HepG2 (cell line): ENCODE measurements at regions not wholly inside any gene's neighbourhood (a gene's known extent, or its start where the extent isn't known, plus 50 kb on each side); places are given as distances from the start of the nearest gene placed in this dataset.
A peak's percentile ranks its signal among the peaks of the same experiment; 100 is the strongest.

Source experiments
- ATAC-seq: fragments of 200-7000 bp; cut with Tn5 transposase; 3 replicates; pipeline ENCODE4 v1.9.1; 2020; ENCODE audit warnings: mild to moderate bottlenecking, moderate library complexity
- BruUV-seq: library from RNA; stranded (reverse); fragments of 400-500 nt; replicated peaks from 2 replicates; lab custom pipeline; 2021; lab: Mats Ljungman, UMichigan
- CTCF ChIA-PET: fragments of 300-600 bp; formaldehyde crosslinking; extraction: SDS; loops from one replicate; lab custom pipeline; 2021; ENCODE audit warnings: low total read pairs, inconsistent platforms, low intra/inter-chr PET ratio; lab: Yijun Ruan, JAX
- POLR2A ChIA-PET: fragments of 350-600 bp; sonication (Branson Sonifier 250); formaldehyde crosslinking; loops from one replicate; lab custom pipeline; 2020; ENCODE audit warnings: antibody characterized with exemption, inconsistent platforms; lab: Yijun Ruan, JAX
- DNase-seq: peaks from one replicate; pipeline ENCODE4 v3.0.0-alpha.2; 2015; ENCODE audit warnings: low spot score
- FAIRE-seq: peaks from 3 replicates; lab custom pipeline; 2011; peaks lifted over from hg19 to GRCh38; lab: Jason Lieb, UNC
- H2AFZ ChIP-seq: one replicate; pipeline ENCODE4 v1.6.1; 2011; ENCODE audit warnings: low read length, inconsistent platforms
- H3K27ac ChIP-seq: fragments of 300-600 bp; 3 replicates; pipeline ENCODE4 v1.8.0; 2011; ENCODE audit warnings: mixed run types, mild to moderate bottlenecking, mixed read lengths, low read length, inconsistent platforms; ENCODE audit not compliant: insufficient read depth; ENCODE audit errors: extremely low read length
- H3K27me3 ChIP-seq, 2 experiments: fragments of 200-600 bp in 1 of 2; 2 replicates in 1 of 2; 3 replicates in 1 of 2; pipeline versions ENCODE4 v1.6.0 to v1.8.0; 2011; ENCODE audit warnings: low read length in 2 of 2, mild to moderate bottlenecking in 2 of 2, moderate library complexity in 2 of 2, inconsistent platforms in 1 of 2; ENCODE audit not compliant: insufficient read depth in 2 of 2, control insufficient read depth in 1 of 2
- H3K36me3 ChIP-seq, 2 experiments: fragments of 200-600 bp in 1 of 2; replicated peaks in 1 of 2; 2 replicates in 1 of 2; 3 replicates in 1 of 2; pipeline versions ENCODE4 v1.5.1 to v1.8.0; 2011; ENCODE audit warnings: low read length in 2 of 2, inconsistent platforms in 1 of 2; ENCODE audit not compliant: insufficient read depth in 2 of 2, control insufficient read depth in 1 of 2
- H3K4me1 ChIP-seq: 2 replicates; pipeline ENCODE4 v1.5.1; 2012; ENCODE audit warnings: low read length, inconsistent platforms; ENCODE audit not compliant: insufficient read depth
- H3K4me2 ChIP-seq: 2 replicates; pipeline ENCODE4 v1.6.0; 2011; ENCODE audit warnings: low read depth, low read length, inconsistent platforms
- H3K4me3 ChIP-seq, 3 experiments: fragments of 200-600 bp in 1 of 3; sonication (generic), shearing (Covaris generic) in 1 of 3; replicated peaks in 1 of 3; 2 replicates each; pipeline ENCODE4 v1.5.1; 2011 to 2016; ENCODE audit warnings: low read length in 3 of 3, inconsistent platforms in 2 of 3, low read depth in 2 of 3, mild to moderate bottlenecking in 2 of 3, control low read depth in 1 of 3, mixed read lengths in 1 of 3; ENCODE audit not compliant: insufficient read depth in 1 of 3
- H3K79me2 ChIP-seq: one replicate; pipeline ENCODE4 v1.6.1; 2011; ENCODE audit warnings: low read length, inconsistent platforms; ENCODE audit not compliant: insufficient read depth
- H3K9ac ChIP-seq: 2 replicates; pipeline ENCODE4 v1.6.0; 2011; ENCODE audit warnings: mild to moderate bottlenecking, low read depth, low read length, inconsistent platforms; ENCODE audit not compliant: insufficient read depth
- H3K9me3 ChIP-seq: 2 replicates; pipeline ENCODE4 v1.5.1; 2012; ENCODE audit warnings: mild to moderate bottlenecking, low read length
- H4K20me1 ChIP-seq: 2 replicates; pipeline ENCODE4 v1.6.0; 2011; ENCODE audit warnings: inconsistent platforms, mild to moderate bottlenecking, low read length, moderate library complexity; ENCODE audit not compliant: insufficient read depth
- ATRX ChIP-seq: sonication (generic); formaldehyde crosslinking; IDR thresholded peaks from 2 replicates; pipeline ENCODE4 v1.4.0; 2020; ENCODE audit warnings: missing genetic modification reagents, borderline replicate concordance
- CREB1 ChIP-seq, 2 experiments: fragments of 450-650 bp in 1 of 2; IDR thresholded peaks; 2 replicates each; pipeline ENCODE4 v1.6.1; 2016 to 2017; ENCODE audit warnings: control low read depth in 1 of 2, mild to moderate bottlenecking in 1 of 2, missing compliant biosample characterization in 1 of 2, missing genetic modification characterization in 1 of 2
- ERF ChIP-seq: IDR thresholded peaks from 2 replicates; pipeline ENCODE4 v1.6.1; 2018; ENCODE audit warnings: missing biosample characterization, missing genetic modification reagents
- GATAD2A ChIP-seq: IDR thresholded peaks from 2 replicates; pipeline ENCODE4 v1.6.1; 2016
- HOXA5 ChIP-seq: sonication (generic); formaldehyde crosslinking; IDR thresholded peaks from 2 replicates; pipeline ENCODE4 v1.4.0; 2020; ENCODE audit warnings: missing genetic modification reagents
- MED1 ChIP-seq: sonication (generic); formaldehyde crosslinking; IDR thresholded peaks from 2 replicates; pipeline ENCODE4 v1.4.0; 2020; ENCODE audit warnings: missing genetic modification reagents
- RAD21 ChIP-seq: fragments of 450-650 bp; formaldehyde crosslinking; IDR thresholded peaks from 2 replicates; pipeline ENCODE4 v1.5.0; 2020; ENCODE audit warnings: mild to moderate bottlenecking
- SMC3 ChIP-seq: IDR thresholded peaks from 2 replicates; pipeline ENCODE4 v1.6.1; 2011; ENCODE audit warnings: low read length, improper control_type of control experiment
- STAG1 ChIP-seq: sonication (generic); formaldehyde crosslinking; IDR thresholded peaks from 2 replicates; pipeline ENCODE4 v1.4.0; 2020; ENCODE audit warnings: missing genetic modification reagents
- ZMYM2 ChIP-seq: sonication (generic); formaldehyde crosslinking; IDR thresholded peaks from 2 replicates; pipeline ENCODE4 v1.8.0; 2022; ENCODE audit warnings: mild to moderate bottlenecking, missing genetic modification reagents
- ZMYM4 ChIP-seq: sonication (generic); formaldehyde crosslinking; IDR thresholded peaks from 2 replicates; pipeline ENCODE4 v1.8.1; 2023; ENCODE audit warnings: mild to moderate bottlenecking, missing genetic modification reagents
- ZNF362 ChIP-seq: sonication (generic); formaldehyde crosslinking; IDR thresholded peaks from 2 replicates; pipeline ENCODE4 v1.4.0; 2020; ENCODE audit warnings: missing genetic modification reagents, mild to moderate bottlenecking, borderline replicate concordance
- ZNF562 ChIP-seq: sonication (generic); formaldehyde crosslinking; IDR thresholded peaks from 2 replicates; pipeline ENCODE4 v1.8.0; 2022; ENCODE audit warnings: missing genetic modification reagents, borderline replicate concordance
- ZNF747 ChIP-seq: sonication (generic); formaldehyde crosslinking; IDR thresholded peaks from 2 replicates; pipeline ENCODE4 v1.8.1; 2023; ENCODE audit warnings: missing genetic modification reagents, mild to moderate bottlenecking, borderline replicate concordance
- ZNF792 ChIP-seq: IDR thresholded peaks from 2 replicates; pipeline ENCODE4 v1.6.1; 2016
- WGBS: methylation state at CpG from one replicate; pipeline ENCODE4 v1.1.6; 2017; ENCODE audit warnings: low lambda C conversion rate; 5-methylcytosine and 5-hydroxymethylcytosine counted together
- in situ Hi-C: cut with HindIII; loops from 2 replicates; pipeline ENCODE4 v1.10.0; 2017; ENCODE audit warnings: low pct_unique_long_range_greater_than_20kb; ENCODE audit not compliant: extremely low pct_ligation_motif_present
- intact Hi-C: fragments of 100-400 bp; cut with micrococcal nuclease; formaldehyde crosslinking; loops from one replicate; pipeline ENCODE4 v1.10.0; 2022; ENCODE audit not compliant: unreplicated experiment
- TF ChIP-seq, protein P1 (sequence below): sonication (generic); formaldehyde crosslinking; IDR thresholded peaks from 2 replicates; pipeline ENCODE4 v1.5.1; 2020; ENCODE audit warnings: missing genetic modification reagents, mild to moderate bottlenecking, borderline replicate concordance
- TF ChIP-seq, protein P2 (sequence below): sonication (generic); formaldehyde crosslinking; IDR thresholded peaks from 2 replicates; pipeline ENCODE4 v1.5.0; 2020; ENCODE audit warnings: mild to moderate bottlenecking, missing genetic modification reagents, moderate library complexity

GRCh38 chr10:58952747-58953466, 223.5 kb upstream of the PHYHIPL start:
- POLR2A ChIA-PET: interaction anchor here (0.6 to 1.3 kb wide), 5 partner anchors 11 to 223 kb away, joined by 3 to 5 read pairs (median 4); partner anchors contain the start of gene PHYHIPL
- 1% methylated on average over 3 of the region's 3 CpGs for WGBS
- FAIRE-seq: peak; percentile 85
- peak; percentile 55; the same call in 1 of the 2 replicates for TF ChIP-seq ERF (CRISPR knock-in tag)
- peak; percentile 94 for TF ChIP-seq SMC3
- no peak for TF ChIP-seq CREB1 (IDR thresholded peaks at IDR 0.05)
- peak; percentile 37; the same call in 1 of the 2 replicates for TF ChIP-seq CREB1 (CRISPR knock-in tag; IDR thresholded peaks at IDR 0.05)
- peak; percentile 95 for TF ChIP-seq STAG1
- TF ChIP-seq RAD21 (CRISPR knock-in tag): peak; percentile 87
- TF ChIP-seq ZNF747 (CRISPR knock-in tag): no peak
- TF ChIP-seq, protein P1, sequence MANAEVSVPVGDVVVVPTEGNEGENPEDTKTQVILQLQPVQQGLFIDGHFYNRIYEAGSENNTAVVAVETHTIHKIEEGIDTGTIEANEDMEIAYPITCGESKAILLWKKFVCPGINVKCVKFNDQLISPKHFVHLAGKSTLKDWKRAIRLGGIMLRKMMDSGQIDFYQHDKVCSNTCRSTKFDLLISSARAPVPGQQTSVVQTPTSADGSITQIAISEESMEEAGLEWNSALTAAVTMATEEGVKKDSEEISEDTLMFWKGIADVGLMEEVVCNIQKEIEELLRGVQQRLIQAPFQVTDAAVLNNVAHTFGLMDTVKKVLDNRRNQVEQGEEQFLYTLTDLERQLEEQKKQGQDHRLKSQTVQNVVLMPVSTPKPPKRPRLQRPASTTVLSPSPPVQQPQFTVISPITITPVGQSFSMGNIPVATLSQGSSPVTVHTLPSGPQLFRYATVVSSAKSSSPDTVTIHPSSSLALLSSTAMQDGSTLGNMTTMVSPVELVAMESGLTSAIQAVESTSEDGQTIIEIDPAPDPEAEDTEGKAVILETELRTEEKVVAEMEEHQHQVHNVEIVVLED (CRISPR knock-in tag): peak; percentile 12; the same call in 1 of the 2 replicates
- peak; percentile 35 for TF ChIP-seq ZMYM4 (CRISPR knock-in tag)
- TF ChIP-seq ZNF562 (CRISPR knock-in tag): no peak
- no peak for TF ChIP-seq ZMYM2 (CRISPR knock-in tag)
- TF ChIP-seq ATRX (CRISPR knock-in tag): no peak
- TF ChIP-seq HOXA5 (CRISPR knock-in tag): 0 out of 2 replicates have a peak, but pooled peaks have one; percentile 50
- TF ChIP-seq, protein P2, sequence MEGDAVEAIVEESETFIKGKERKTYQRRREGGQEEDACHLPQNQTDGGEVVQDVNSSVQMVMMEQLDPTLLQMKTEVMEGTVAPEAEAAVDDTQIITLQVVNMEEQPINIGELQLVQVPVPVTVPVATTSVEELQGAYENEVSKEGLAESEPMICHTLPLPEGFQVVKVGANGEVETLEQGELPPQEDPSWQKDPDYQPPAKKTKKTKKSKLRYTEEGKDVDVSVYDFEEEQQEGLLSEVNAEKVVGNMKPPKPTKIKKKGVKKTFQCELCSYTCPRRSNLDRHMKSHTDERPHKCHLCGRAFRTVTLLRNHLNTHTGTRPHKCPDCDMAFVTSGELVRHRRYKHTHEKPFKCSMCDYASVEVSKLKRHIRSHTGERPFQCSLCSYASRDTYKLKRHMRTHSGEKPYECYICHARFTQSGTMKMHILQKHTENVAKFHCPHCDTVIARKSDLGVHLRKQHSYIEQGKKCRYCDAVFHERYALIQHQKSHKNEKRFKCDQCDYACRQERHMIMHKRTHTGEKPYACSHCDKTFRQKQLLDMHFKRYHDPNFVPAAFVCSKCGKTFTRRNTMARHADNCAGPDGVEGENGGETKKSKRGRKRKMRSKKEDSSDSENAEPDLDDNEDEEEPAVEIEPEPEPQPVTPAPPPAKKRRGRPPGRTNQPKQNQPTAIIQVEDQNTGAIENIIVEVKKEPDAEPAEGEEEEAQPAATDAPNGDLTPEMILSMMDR (CRISPR knock-in tag): peak; percentile 82
- peak; percentile 60 for TF ChIP-seq GATAD2A (CRISPR knock-in tag)
- 0 out of 2 replicates have a peak, but pooled peaks have one; percentile 31 for TF ChIP-seq ZNF792 (CRISPR knock-in tag)
- TF ChIP-seq MED1 (CRISPR knock-in tag): 0 out of 2 replicates have a peak, but pooled peaks have one; percentile 39
- peak; percentile 27; the same call in 1 of the 2 replicates for TF ChIP-seq ZNF362 (CRISPR knock-in tag)

More at GRCh38 chr10:58952747-58953466, 223.5 kb upstream of the PHYHIPL start:
- Histone ChIP-seq H3K4me3 (no peak overlapping the region), H3K9ac (no peak overlapping the region), H3K4me1 (peaks cover 58% of the 10 kb centered on the region), H2AFZ (no peak overlapping the region), H3K79me2 (peaks cover 8% of the 10 kb centered on the region), H3K9me3 (no peaks in the 10 kb centered on the region), H3K36me3 (no peaks in the 10 kb centered on the region), H3K27me3 (no peaks in the 10 kb centered on the region), H3K4me2 (no peak overlapping the region), H3K27ac (no peak overlapping the region), H4K20me1 (no peaks in the 10 kb centered on the region)
- CTCF ChIA-PET: interaction anchor here (0.8 to 1.9 kb wide), 3 partner anchors 224 to 288 kb away, joined by 3 to 28 read pairs (median 5); partner anchors contain the start of gene PHYHIPL
- DNase-seq: peak; percentile 53
- intact Hi-C loops (loop anchor here (1.0 to 10.0 kb wide), 7 partner anchors 54 to 672 kb away; no protein-coding TSS in a partner anchor), in situ Hi-C loops (loop anchor here (10.0 kb wide), 2 partner anchors 282 to 672 kb away; no protein-coding TSS in a partner anchor)
- peak; percentile 86 for ATAC-seq
- BruUV-seq: no TSS peak
